Endothelial cell of umbilical vein (primary cell): ENCODE measurements at regions not wholly inside any gene's neighbourhood (a gene's known extent, or its start where the extent isn't known, plus 50 kb on each side); places are given as distances from the start of the nearest gene placed in this dataset.

Experiments used
- BruUV-seq: library from RNA; stranded (reverse); fragments of 400-500 nt; replicated peaks from 2 replicates; lab custom pipeline; 2021; lab: Mats Ljungman, UMichigan
- CTCF ChIA-PET: fragments of 300-600, 350-600 bp; sonication (Branson Sonifier 250); formaldehyde crosslinking; loops from one replicate; lab custom pipeline; 2021; ENCODE audit warnings: antibody characterized with exemption, inconsistent platforms; lab: Charles Lee
- POLR2A ChIA-PET: fragments of 300-600, 350-600 bp; sonication (Branson Sonifier 250); formaldehyde crosslinking; loops from one replicate; lab custom pipeline; 2021; ENCODE audit warnings: antibody characterized with exemption, inconsistent platforms; lab: Charles Lee
- DNase-seq: peaks from one replicate; pipeline ENCODE4 v3.0.0-alpha.2; 2011; ENCODE audit warnings: low read depth, low spot score
- FAIRE-seq: peaks from 2 replicates; lab custom pipeline; 2011; peaks lifted over from hg19 to GRCh38; lab: Jason Lieb, UNC
- H2AFZ ChIP-seq: 2 replicates; pipeline ENCODE4 v1.6.0; 2012; ENCODE audit warnings: low read depth, low read length, control low read depth, inconsistent platforms
- H3K27ac ChIP-seq: 2 replicates; pipeline ENCODE4 v1.5.1; 2011; ENCODE audit warnings: low read depth, mild to moderate bottlenecking, control low read depth, low read length, moderate library complexity; ENCODE audit not compliant: insufficient read depth
- H3K27me3 ChIP-seq, 2 experiments: 2 replicates each; pipeline versions ENCODE4 v1.6.0 to v1.6.1; 2011; ENCODE audit warnings: low read length in 2 of 2, mixed read lengths in 1 of 2; ENCODE audit not compliant: control insufficient read depth in 2 of 2, insufficient read depth in 2 of 2
- H3K36me3 ChIP-seq, 2 experiments: 2 replicates in 1 of 2; 3 replicates in 1 of 2; pipeline ENCODE4 v1.5.1; 2011; ENCODE audit warnings: low read length in 2 of 2, mild to moderate bottlenecking in 1 of 2, moderate library complexity in 1 of 2; ENCODE audit not compliant: control insufficient read depth in 2 of 2, insufficient read depth in 2 of 2; ENCODE audit errors: extremely low read depth in 1 of 2
- H3K4me1 ChIP-seq: 3 replicates; pipeline ENCODE4 v1.5.1; 2011; ENCODE audit warnings: mild to moderate bottlenecking, low read length; ENCODE audit not compliant: control insufficient read depth, insufficient read depth; ENCODE audit errors: extremely low read depth
- H3K4me2 ChIP-seq: 2 replicates; pipeline ENCODE4 v1.6.1; 2011; ENCODE audit warnings: low read length, control low read depth, mixed read lengths; ENCODE audit not compliant: insufficient read depth
- H3K4me3 ChIP-seq, 3 experiments: fragments of 200-600 bp in 1 of 3; sonication (generic), shearing (Covaris generic) in 1 of 3; replicated peaks in 1 of 3; 2 replicates each; pipeline ENCODE4 v1.5.1; 2011 to 2016; ENCODE audit warnings: control low read depth in 3 of 3, low read length in 3 of 3, mild to moderate bottlenecking in 2 of 3, inconsistent platforms in 1 of 3, low read depth in 1 of 3, moderate library complexity in 1 of 3; ENCODE audit not compliant: insufficient read depth in 1 of 3
- H3K79me2 ChIP-seq: 2 replicates; pipeline ENCODE4 v1.6.0; 2012; ENCODE audit warnings: low read length, inconsistent platforms; ENCODE audit not compliant: control insufficient read depth, insufficient read depth
- H3K9ac ChIP-seq: replicated peaks from 2 replicates; pipeline ENCODE3; 2011; ENCODE audit warnings: low read length, control low read depth; ENCODE audit not compliant: insufficient read depth; ENCODE audit errors: extremely low read depth
- H3K9me1 ChIP-seq: replicated peaks from 3 replicates; pipeline ENCODE4 v1.6.0; 2011; ENCODE audit warnings: mild to moderate bottlenecking, low read length; ENCODE audit not compliant: control insufficient read depth, insufficient read depth; ENCODE audit errors: extremely low read depth
- H3K9me3 ChIP-seq: replicated peaks from 2 replicates; pipeline ENCODE4 v1.5.1; 2012; ENCODE audit warnings: low read length, inconsistent platforms; ENCODE audit not compliant: control insufficient read depth, insufficient read depth
- H4K20me1 ChIP-seq: replicated peaks from 2 replicates; pipeline ENCODE3; 2011; ENCODE audit warnings: mild to moderate bottlenecking, low read length; ENCODE audit not compliant: control insufficient read depth, insufficient read depth; ENCODE audit errors: extremely low read depth
- CTCF ChIP-seq, 2 donors: IDR thresholded peaks; 1 replicate in 1 of 2; 2 replicates in 1 of 2; pipeline ENCODE4 v1.5.1; 2011; ENCODE audit warnings: low read length in 2 of 2, mild to moderate bottlenecking in 2 of 2, moderate library complexity in 2 of 2, control low read depth in 1 of 2, inconsistent platforms in 1 of 2, low read depth in 1 of 2; ENCODE audit not compliant: insufficient read depth in 1 of 2; ENCODE audit errors: extremely low read depth in 1 of 2
- EZH2 ChIP-seq: IDR thresholded peaks from 2 replicates; pipeline ENCODE4 v1.6.1; 2012; ENCODE audit warnings: borderline replicate concordance, low read depth, mild to moderate bottlenecking, moderate library complexity, low read length, inconsistent platforms; ENCODE audit not compliant: severe bottlenecking
- FOS ChIP-seq: IDR thresholded peaks from 2 replicates; pipeline ENCODE4 v1.6.1; 2011; ENCODE audit warnings: mild to moderate bottlenecking, low read length, moderate library complexity, borderline replicate concordance; ENCODE audit not compliant: insufficient read depth
- GATA2 ChIP-seq: IDR thresholded peaks from 2 replicates; pipeline ENCODE4 v1.7.0; 2011; ENCODE audit warnings: low read depth, mild to moderate bottlenecking, moderate library complexity, mixed read lengths, low read length; ENCODE audit not compliant: insufficient read length, insufficient read depth
- JUN ChIP-seq: IDR thresholded peaks from 2 replicates; pipeline ENCODE4 v1.6.1; 2011; ENCODE audit warnings: borderline replicate concordance, low read depth; ENCODE audit not compliant: insufficient read length, insufficient read depth
- MYC ChIP-seq: IDR thresholded peaks from one replicate; pipeline ENCODE4 v1.6.1; 2011; ENCODE audit warnings: mild to moderate bottlenecking, low read depth, low read length
- POLR2A ChIP-seq: IDR thresholded peaks from 2 replicates; pipeline ENCODE4 v1.6.1; 2012; ENCODE audit warnings: low read depth, mild to moderate bottlenecking, control low read depth, low read length
- POLR2AphosphoS5 ChIP-seq: IDR thresholded peaks from 2 replicates; pipeline ENCODE4 v1.6.1; 2012; ENCODE audit warnings: low read depth, mild to moderate bottlenecking, control low read depth, low read length, moderate library complexity; ENCODE audit not compliant: insufficient read depth
- dilution Hi-C: fragments of 300-500 bp; cut with MboI; formaldehyde crosslinking; loops from one replicate; pipeline ENCODE4 v1.15.0; 2019; ENCODE audit warnings: low sequenced_read_pairs; ENCODE audit not compliant: extremely low pct_ligation_motif_present
- intact Hi-C: fragments of 100-400 bp; cut with micrococcal nuclease; formaldehyde crosslinking; loops from one replicate; pipeline ENCODE4 v1.10.0; 2022
- TF ChIP-seq, protein P1 (sequence below): IDR thresholded peaks from 2 replicates; pipeline ENCODE4 v1.6.1; 2011; ENCODE audit not compliant: insufficient read depth, insufficient read length

DNA sequence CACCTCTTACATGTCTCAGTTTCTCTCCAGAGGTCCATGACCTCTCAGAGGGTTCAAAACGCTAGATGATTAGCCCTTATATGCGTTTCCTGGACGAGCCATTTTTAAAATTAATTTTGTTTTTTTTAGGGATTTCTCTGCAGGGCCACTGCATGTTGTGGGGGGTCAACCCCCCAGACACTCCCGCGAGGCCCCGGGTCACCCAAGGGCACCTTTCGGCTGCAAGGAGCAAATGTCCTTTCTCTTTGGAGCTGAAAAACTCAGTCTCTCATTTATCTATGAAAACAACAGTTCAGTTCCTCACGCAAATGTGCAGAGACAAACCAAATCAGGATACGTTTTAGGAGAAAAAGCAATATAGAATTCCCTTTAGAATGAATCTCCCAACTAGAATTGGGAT is 944.3 kb upstream of the SEMA6D start:
- DNase-seq (no peak), FAIRE-seq (no peak)
- no TSS peak for BruUV-seq

More for the DNA sequence above, 944.3 kb upstream of the SEMA6D start:
- Histone ChIP-seq H3K27me3 (no peaks in the 10 kb centered on the region), H3K4me2 (no peak overlapping the region), H3K79me2 (no peaks in the 10 kb centered on the region), H3K4me3 (no peak overlapping the region), H3K9me3 (no peaks in the 10 kb centered on the region), H3K9ac (no peak overlapping the region), H4K20me1 (no peaks in the 10 kb centered on the region), H3K4me1 (no peaks in the 10 kb centered on the region), H3K36me3 (no peaks in the 10 kb centered on the region), H3K27ac (no peak overlapping the region), H2AFZ (no peak overlapping the region), H3K9me1 (no peaks in the 10 kb centered on the region)
- POLR2A ChIA-PET, result no interaction called here
- TF ChIP-seq FOS (no peak), MYC (no peak), CTCF (IDR thresholded peaks at IDR 0.05; ENCODE audit: extremely low read depth in 1 of 2, insufficient read depth in 1 of 2, low read depth in 1 of 2, low read length in 2 of 2) (no peak), POLR2AphosphoS5 (no peak), JUN (no peak), GATA2 (no peak), EZH2 (no peak), POLR2A (no peak)
- TF ChIP-seq, protein P1, sequence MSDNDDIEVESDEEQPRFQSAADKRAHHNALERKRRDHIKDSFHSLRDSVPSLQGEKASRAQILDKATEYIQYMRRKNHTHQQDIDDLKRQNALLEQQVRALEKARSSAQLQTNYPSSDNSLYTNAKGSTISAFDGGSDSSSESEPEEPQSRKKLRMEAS, result no peak
- dilution Hi-C loops, result no loop called here
- CTCF ChIA-PET, result no interaction called here
- intact Hi-C loops, result no loop called here
